ENCODE measurements at regions not wholly inside any gene's neighbourhood (a gene's known extent, or its start where the extent isn't known, plus 50 kb on each side); places are given as distances from the start of the nearest gene placed in this dataset.

GRCh38 chr1:190540366-190540765 lies 62.7 kb upstream of the BRINP3 start:
- intact Hi-C loops (cut with DNase I): no loop called here
- DNase-seq (ENCODE audit: low spot score): no peak

GRCh38 chr1:190551638-190552037 lies 74.0 kb upstream of the BRINP3 start:
- intact Hi-C loops (cut with DNase I): no loop called here
- DNase-seq (ENCODE audit: low spot score): no peak

GRCh38 chr1:190560161-190560681 lies 82.6 kb upstream of the BRINP3 start:
- no peak for DNase-seq (ENCODE audit: low spot score)

GRCh38 chr1:190563230-190563629 lies 85.6 kb upstream of the BRINP3 start:
- intact Hi-C loops (cut with DNase I): no loop called here
- no peak for DNase-seq (ENCODE audit: low spot score)

More at GRCh38 chr1:190560161-190560681, 82.6 kb upstream of the BRINP3 start:
- intact Hi-C loops (cut with DNase I): no loop called here

- no peak for DNase-seq (ENCODE audit: low spot score)
- intact Hi-C loops (cut with DNase I): no loop called here
Observed at GRCh38 chr1:190564117-190564516, 86.5 kb upstream of the BRINP3 start.

- intact Hi-C loops (cut with DNase I): no loop called here
- DNase-seq (ENCODE audit: low spot score): no peak
Observed at GRCh38 chr1:190578017-190578416, 100.4 kb upstream of the BRINP3 start.

- DNase-seq (ENCODE audit: low spot score): no peak
- intact Hi-C loops (cut with DNase I): no loop called here
Observed at GRCh38 chr1:190578526-190578925, 100.9 kb upstream of the BRINP3 start.

- no peak for DNase-seq (ENCODE audit: low spot score)
- intact Hi-C loops (cut with DNase I): no loop called here
Observed at GRCh38 chr1:190579552-190580193, 102.0 kb upstream of the BRINP3 start.

- intact Hi-C loops (cut with DNase I): no loop called here
- DNase-seq (ENCODE audit: low spot score): no peak
Observed at GRCh38 chr1:190583862-190584261, 106.2 kb upstream of the BRINP3 start.

GRCh38 chr1:190588424-190588823 lies 110.8 kb upstream of the BRINP3 start:
- no peak for DNase-seq (ENCODE audit: low spot score)
- intact Hi-C loops (cut with DNase I): no loop called here

GRCh38 chr1:190595438-190595837 lies 117.8 kb upstream of the BRINP3 start:
- no peak for DNase-seq (ENCODE audit: low spot score)
- intact Hi-C loops (cut with DNase I): no loop called here

- DNase-seq (ENCODE audit: low spot score): no peak
- intact Hi-C loops (cut with DNase I): no loop called here
Observed at GRCh38 chr1:190597294-190597693, 119.6 kb upstream of the BRINP3 start.

- DNase-seq (ENCODE audit: low spot score): no peak
- intact Hi-C loops (cut with DNase I): no loop called here
Observed at GRCh38 chr1:190599670-190600069, 122.0 kb upstream of the BRINP3 start.

GRCh38 chr1:190602325-190602724 lies 124.7 kb upstream of the BRINP3 start:
- intact Hi-C loops (cut with DNase I): no loop called here
- no peak for DNase-seq (ENCODE audit: low spot score)

- DNase-seq (ENCODE audit: low spot score): no peak
- intact Hi-C loops (cut with DNase I): no loop called here
Observed at GRCh38 chr1:190608282-190608681, 130.6 kb upstream of the BRINP3 start.

- no peak for DNase-seq (ENCODE audit: low spot score)
- intact Hi-C loops (cut with DNase I): no loop called here
Observed at GRCh38 chr1:190615818-190616217, 138.2 kb upstream of the BRINP3 start.

- intact Hi-C loops (cut with DNase I): no loop called here
- DNase-seq (ENCODE audit: low spot score): no peak
Observed at GRCh38 chr1:190616235-190616634, 138.6 kb upstream of the BRINP3 start.

GRCh38 chr1:190619724-190620123 lies 142.1 kb upstream of the BRINP3 start:
- intact Hi-C loops (cut with DNase I): no loop called here

GRCh38 chr1:190633488-190633887 lies 155.8 kb upstream of the BRINP3 start:
- intact Hi-C loops (cut with DNase I): no loop called here
- DNase-seq (ENCODE audit: low spot score): no peak

More at GRCh38 chr1:190619724-190620123, 142.1 kb upstream of the BRINP3 start:
- no peak for DNase-seq (ENCODE audit: low spot score)

- no peak for DNase-seq (ENCODE audit: low spot score)
- intact Hi-C loops (cut with DNase I): no loop called here
Observed at GRCh38 chr1:190634134-190634533, 156.5 kb upstream of the BRINP3 start.

GRCh38 chr1:190649553-190649952 lies 171.9 kb upstream of the BRINP3 start:
- intact Hi-C loops (cut with DNase I): no loop called here
- DNase-seq (ENCODE audit: low spot score): no peak

- intact Hi-C loops (cut with DNase I): no loop called here
- DNase-seq (ENCODE audit: low spot score): no peak
Observed at GRCh38 chr1:190658907-190659306, 181.2 kb upstream of the BRINP3 start.

Data from cardiac septum (tissue), 1 donor.